Colonic mucosa (tissue), 4 donors: ENCODE measurements at regions not wholly inside any gene's neighbourhood (a gene's known extent, or its start where the extent isn't known, plus 50 kb on each side); places are given as distances from the start of the nearest gene placed in this dataset.

ENCODE experiments used
- DNase-seq: peaks from one replicate; pipeline ENCODE4 v3.0.0-alpha.2; 2020
- H3K27ac ChIP-seq: fragments of 200-600 bp; one replicate; pipeline ENCODE4 v1.8.0; 2021
- H3K27me3 ChIP-seq: fragments of 200-600 bp; one replicate; pipeline ENCODE4 v1.8.0; 2021
- H3K36me3 ChIP-seq: fragments of 200-600 bp; one replicate; pipeline ENCODE4 v1.8.0; 2021
- H3K4me1 ChIP-seq: fragments of 200-600 bp; one replicate; pipeline ENCODE4 v1.8.0; 2021; ENCODE audit warnings: mild to moderate bottlenecking
- H3K4me3 ChIP-seq: fragments of 200-600 bp; one replicate; pipeline ENCODE4 v1.8.0; 2021
- H3K9ac ChIP-seq, 2 donors: one replicate each; pipeline ENCODE4 v1.7.0; 2013; ENCODE audit warnings: control low read depth in 2 of 2, low read depth in 2 of 2, low read length in 2 of 2
- H3K9me3 ChIP-seq: fragments of 200-600 bp; one replicate; pipeline ENCODE4 v1.8.0; 2021
- intact Hi-C: fragments of 100-400 bp; cut with DNase I; formaldehyde crosslinking; loops from one replicate; pipeline ENCODE4 v1.14.1; 2022
- TF ChIP-seq, protein P1 (sequence below): fragments of 200-600 bp; IDR thresholded peaks from one replicate; pipeline ENCODE4 v1.8.0; 2022; ENCODE audit warnings: antibody characterized with exemption, mild to moderate bottlenecking
- donor health status: healthy.
- donor health status: DM: no; HTN: no; CAD: no.
- donor health status: DM: no; HTN: no; CAD: no.

DNA sequence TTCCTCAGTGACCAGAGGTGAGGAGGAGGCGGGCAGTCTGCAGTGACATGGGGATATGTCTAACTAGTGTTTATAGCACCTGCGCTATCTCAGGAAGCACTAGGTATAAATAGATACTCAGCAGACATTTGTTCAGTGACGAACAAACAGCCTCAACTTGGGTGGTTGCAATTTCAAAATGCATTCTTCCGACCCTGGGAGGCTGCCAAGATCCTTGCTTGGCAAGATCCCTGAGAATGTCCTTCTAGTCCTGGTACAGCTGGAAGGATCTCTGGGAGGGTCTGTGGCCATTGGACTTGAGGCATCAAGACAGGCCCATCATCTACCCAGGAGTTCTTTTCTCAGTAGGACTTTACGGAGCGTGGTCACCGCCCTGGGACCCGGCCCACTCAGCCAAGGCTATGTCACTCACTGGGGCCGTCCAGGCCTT is 299.5 kb downstream of the ZNF536 start:
- Histone ChIP-seq H3K9ac (no peak overlapping the region), H3K9me3 (no peaks in the 10 kb centered on the region), H3K4me1 (no peaks in the 10 kb centered on the region), H3K36me3 (no peaks in the 10 kb centered on the region), H3K27me3 (no peaks in the 10 kb centered on the region), H3K27ac (no peak overlapping the region), H3K4me3 (no peak overlapping the region)
- TF ChIP-seq, protein P1, sequence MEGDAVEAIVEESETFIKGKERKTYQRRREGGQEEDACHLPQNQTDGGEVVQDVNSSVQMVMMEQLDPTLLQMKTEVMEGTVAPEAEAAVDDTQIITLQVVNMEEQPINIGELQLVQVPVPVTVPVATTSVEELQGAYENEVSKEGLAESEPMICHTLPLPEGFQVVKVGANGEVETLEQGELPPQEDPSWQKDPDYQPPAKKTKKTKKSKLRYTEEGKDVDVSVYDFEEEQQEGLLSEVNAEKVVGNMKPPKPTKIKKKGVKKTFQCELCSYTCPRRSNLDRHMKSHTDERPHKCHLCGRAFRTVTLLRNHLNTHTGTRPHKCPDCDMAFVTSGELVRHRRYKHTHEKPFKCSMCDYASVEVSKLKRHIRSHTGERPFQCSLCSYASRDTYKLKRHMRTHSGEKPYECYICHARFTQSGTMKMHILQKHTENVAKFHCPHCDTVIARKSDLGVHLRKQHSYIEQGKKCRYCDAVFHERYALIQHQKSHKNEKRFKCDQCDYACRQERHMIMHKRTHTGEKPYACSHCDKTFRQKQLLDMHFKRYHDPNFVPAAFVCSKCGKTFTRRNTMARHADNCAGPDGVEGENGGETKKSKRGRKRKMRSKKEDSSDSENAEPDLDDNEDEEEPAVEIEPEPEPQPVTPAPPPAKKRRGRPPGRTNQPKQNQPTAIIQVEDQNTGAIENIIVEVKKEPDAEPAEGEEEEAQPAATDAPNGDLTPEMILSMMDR: no peak
- no peak for DNase-seq
- intact Hi-C loops: no loop called here

DNA sequence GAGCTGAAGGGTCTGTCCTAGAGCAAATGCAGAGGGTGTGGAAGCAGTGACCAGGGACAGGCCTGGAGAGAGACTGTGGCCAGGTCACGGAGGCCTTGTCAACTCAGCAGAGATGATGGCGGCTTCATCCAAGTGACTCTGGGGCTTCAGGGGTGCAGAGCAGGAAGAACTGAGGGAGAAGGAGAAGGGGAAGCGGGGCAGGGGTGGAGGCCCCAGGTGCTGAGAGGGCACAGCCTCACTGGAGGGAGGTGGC is 299.1 kb downstream of the ZNF536 start:
- no peaks in the 10 kb centered on the region for H3K9me3 ChIP-seq
- no peak for DNase-seq
- TF ChIP-seq, protein P1: no peak
- intact Hi-C loops: no loop called here
- H3K27ac ChIP-seq: no peak overlapping the region
- no peaks in the 10 kb centered on the region for H3K36me3 ChIP-seq
- H3K4me3 ChIP-seq: no peak overlapping the region
- no peak overlapping the region for H3K9ac ChIP-seq
- no peaks in the 10 kb centered on the region for H3K27me3 ChIP-seq
- H3K4me1 ChIP-seq: no peaks in the 10 kb centered on the region

- no peak for DNase-seq
- no peaks in the 10 kb centered on the region for H3K9me3 ChIP-seq
- intact Hi-C loops: no loop called here
- no peaks in the 10 kb centered on the region for H3K36me3 ChIP-seq
- no peak overlapping the region for H3K9ac ChIP-seq
- H3K4me1 ChIP-seq: no peaks in the 10 kb centered on the region
- H3K4me3 ChIP-seq: no peak overlapping the region
- H3K27me3 ChIP-seq: no peaks in the 10 kb centered on the region
- no peak overlapping the region for H3K27ac ChIP-seq
- TF ChIP-seq, protein P1: no peak
Measured at GRCh38 chr19:30670562-30671366, 298.6 kb downstream of the ZNF536 start.

GRCh38 chr19:30670011-30670329 is 297.8 kb downstream of the ZNF536 start:
- Histone ChIP-seq H3K4me1 (no peaks in the 10 kb centered on the region), H3K27me3 (no peaks in the 10 kb centered on the region), H3K9ac (no peak overlapping the region), H3K9me3 (no peaks in the 10 kb centered on the region), H3K4me3 (no peak overlapping the region), H3K27ac (no peak overlapping the region), H3K36me3 (no peaks in the 10 kb centered on the region)
- no peak for DNase-seq
- TF ChIP-seq, protein P1: no peak
- intact Hi-C loops: no loop called here

GRCh38 chr19:30669329-30670010 is 297.3 kb downstream of the ZNF536 start:
- Histone ChIP-seq H3K27ac (no peak overlapping the region), H3K9me3 (no peaks in the 10 kb centered on the region), H3K9ac (no peak overlapping the region), H3K4me3 (no peak overlapping the region), H3K36me3 (no peaks in the 10 kb centered on the region), H3K4me1 (no peaks in the 10 kb centered on the region), H3K27me3 (no peaks in the 10 kb centered on the region)
- TF ChIP-seq, protein P1: peak; percentile 76
- peak; percentile 49 for DNase-seq
- intact Hi-C loops: loop anchor here (5.0 kb wide), 1 partner anchor 1558 kb away; no protein-coding TSS in a partner anchor
